A549 (cell line): ENCODE measurements at regions not wholly inside any gene's neighbourhood (a gene's known extent, or its start where the extent isn't known, plus 50 kb on each side); places are given as distances from the start of the nearest gene placed in this dataset.

Experiments
- CTCF ChIP-seq: fragments of >200 bp; sonication (Bioruptor Twin); formaldehyde crosslinking; IDR thresholded peaks from 3 replicates; pipeline ENCODE4 v1.5.1; 2016
- EP300 ChIP-seq, 2 experiments: fragments of >200 bp; sonication (Bioruptor Twin); formaldehyde crosslinking; IDR thresholded peaks; 2 replicates in 1 of 2; 3 replicates in 1 of 2; pipeline ENCODE4 v1.6.1; 2016 to 2017
- ZFP36 ChIP-seq: fragments of 450-650 bp; IDR thresholded peaks from 2 replicates; pipeline ENCODE4 v1.6.1; 2014; ENCODE audit warnings: borderline replicate concordance; ENCODE audit not compliant: partially characterized antibody
- TF ChIP-seq, protein P1 (sequence below): fragments of 200-600 bp; sonication (generic); IDR thresholded peaks from 2 replicates; pipeline ENCODE4 v1.6.1; 2016; ENCODE audit warnings: antibody characterized with exemption, mild to moderate bottlenecking, moderate library complexity
- TF ChIP-seq, protein P2 (sequence below): fragments of 250-450 bp; sonication (Bioruptor Pico); IDR thresholded peaks from 2 replicates; pipeline ENCODE4 v1.5.0; 2021; ENCODE audit warnings: mild to moderate bottlenecking, moderate library complexity, borderline replicate concordance

GRCh38 chr6:165229216-165229615, 80.2 kb downstream of the C6orf118 start:
- TF ChIP-seq CTCF (no peak), ZFP36 (no peak), EP300 (IDR thresholded peaks at IDR 0.05) (no peak)
- TF ChIP-seq, protein P1, sequence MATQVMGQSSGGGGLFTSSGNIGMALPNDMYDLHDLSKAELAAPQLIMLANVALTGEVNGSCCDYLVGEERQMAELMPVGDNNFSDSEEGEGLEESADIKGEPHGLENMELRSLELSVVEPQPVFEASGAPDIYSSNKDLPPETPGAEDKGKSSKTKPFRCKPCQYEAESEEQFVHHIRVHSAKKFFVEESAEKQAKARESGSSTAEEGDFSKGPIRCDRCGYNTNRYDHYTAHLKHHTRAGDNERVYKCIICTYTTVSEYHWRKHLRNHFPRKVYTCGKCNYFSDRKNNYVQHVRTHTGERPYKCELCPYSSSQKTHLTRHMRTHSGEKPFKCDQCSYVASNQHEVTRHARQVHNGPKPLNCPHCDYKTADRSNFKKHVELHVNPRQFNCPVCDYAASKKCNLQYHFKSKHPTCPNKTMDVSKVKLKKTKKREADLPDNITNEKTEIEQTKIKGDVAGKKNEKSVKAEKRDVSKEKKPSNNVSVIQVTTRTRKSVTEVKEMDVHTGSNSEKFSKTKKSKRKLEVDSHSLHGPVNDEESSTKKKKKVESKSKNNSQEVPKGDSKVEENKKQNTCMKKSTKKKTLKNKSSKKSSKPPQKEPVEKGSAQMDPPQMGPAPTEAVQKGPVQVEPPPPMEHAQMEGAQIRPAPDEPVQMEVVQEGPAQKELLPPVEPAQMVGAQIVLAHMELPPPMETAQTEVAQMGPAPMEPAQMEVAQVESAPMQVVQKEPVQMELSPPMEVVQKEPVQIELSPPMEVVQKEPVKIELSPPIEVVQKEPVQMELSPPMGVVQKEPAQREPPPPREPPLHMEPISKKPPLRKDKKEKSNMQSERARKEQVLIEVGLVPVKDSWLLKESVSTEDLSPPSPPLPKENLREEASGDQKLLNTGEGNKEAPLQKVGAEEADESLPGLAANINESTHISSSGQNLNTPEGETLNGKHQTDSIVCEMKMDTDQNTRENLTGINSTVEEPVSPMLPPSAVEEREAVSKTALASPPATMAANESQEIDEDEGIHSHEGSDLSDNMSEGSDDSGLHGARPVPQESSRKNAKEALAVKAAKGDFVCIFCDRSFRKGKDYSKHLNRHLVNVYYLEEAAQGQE, result no peak
- TF ChIP-seq, protein P2, sequence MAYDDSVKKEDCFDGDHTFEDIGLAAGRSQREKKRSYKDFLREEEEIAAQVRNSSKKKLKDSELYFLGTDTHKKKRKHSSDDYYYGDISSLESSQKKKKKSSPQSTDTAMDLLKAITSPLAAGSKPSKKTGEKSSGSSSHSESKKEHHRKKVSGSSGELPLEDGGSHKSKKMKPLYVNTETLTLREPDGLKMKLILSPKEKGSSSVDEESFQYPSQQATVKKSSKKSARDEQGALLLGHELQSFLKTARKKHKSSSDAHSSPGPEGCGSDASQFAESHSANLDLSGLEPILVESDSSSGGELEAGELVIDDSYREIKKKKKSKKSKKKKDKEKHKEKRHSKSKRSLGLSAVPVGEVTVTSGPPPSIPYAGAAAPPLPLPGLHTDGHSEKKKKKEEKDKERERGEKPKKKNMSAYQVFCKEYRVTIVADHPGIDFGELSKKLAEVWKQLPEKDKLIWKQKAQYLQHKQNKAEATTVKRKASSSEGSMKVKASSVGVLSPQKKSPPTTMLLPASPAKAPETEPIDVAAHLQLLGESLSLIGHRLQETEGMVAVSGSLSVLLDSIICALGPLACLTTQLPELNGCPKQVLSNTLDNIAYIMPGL, result no peak
